SHP77 treated with DMSO at 0.1 percent for 48 hours (cell line): ENCODE measurements at regions not wholly inside any gene's neighbourhood (a gene's known extent, or its start where the extent isn't known, plus 50 kb on each side); places are given as distances from the start of the nearest gene placed in this dataset.

Source experiments
- DNase-seq: peaks from one replicate; lab custom pipeline; 2025; lab: John Stamatoyannopoulos, UW

DNA sequence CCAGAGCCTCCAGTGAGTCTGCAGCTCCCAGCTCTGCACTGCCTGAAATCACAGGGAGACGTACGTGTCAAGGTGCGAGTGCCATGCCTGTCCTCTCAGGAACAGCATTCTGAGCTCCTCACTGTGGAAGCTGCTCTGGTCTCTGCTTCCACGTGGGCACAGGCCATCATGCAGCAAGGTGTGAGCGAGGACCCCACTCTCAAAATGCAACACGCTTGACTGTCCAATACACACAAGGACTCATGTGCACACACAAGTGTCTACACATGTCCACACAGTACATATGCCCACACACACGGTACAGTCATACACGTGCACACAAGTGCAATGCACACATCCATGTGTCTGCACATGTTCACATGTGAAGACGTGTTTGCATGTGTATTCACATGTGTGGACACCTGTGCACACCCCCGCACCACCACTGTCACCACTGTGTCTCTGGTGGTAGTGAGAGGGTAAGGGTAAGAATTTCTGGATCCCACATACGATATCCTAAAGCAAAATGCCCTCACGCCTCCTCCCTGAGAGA is 260.5 kb downstream of the DLL1 start:
- DNase-seq = no peak

DNA sequence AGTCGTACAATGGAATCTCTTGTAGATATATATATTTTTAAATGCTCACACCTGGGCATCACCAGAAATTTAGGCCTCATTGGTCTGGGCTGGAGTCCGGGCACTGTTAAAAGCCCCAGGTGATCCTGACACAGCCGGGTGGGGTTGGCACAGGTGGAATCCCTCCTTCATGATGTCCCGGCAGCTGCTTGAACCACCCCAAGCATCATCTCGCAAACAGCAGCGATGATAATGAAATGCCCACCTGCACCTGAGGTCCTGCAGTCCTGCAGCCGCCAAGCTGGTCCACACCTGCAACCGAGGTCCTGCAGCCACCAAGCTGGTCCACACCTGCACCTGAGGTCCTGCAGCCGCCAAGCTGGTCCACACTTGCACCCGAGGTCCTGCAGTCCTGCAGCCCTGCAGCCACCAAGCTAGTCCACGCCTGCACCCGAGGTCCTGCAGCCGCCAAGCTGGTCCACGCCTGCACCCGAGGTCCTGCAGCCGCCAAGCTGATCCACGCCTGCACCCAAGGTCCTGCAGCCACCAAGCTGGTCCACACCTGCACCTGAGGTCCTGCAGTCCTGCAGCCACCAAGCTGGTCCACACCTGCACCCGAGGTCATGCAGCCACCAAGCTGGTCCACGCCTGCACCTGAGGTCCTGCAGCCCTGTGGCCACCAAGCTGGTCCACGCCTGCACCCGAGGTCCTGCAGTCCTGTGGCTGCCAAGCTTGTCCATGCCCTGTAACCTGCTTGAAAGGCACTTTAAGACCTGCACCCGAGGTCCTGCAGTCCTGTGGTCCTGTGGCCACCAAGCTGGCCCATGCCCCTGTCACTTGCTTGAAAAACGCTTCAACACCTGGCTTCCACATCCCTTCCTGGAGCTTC is 261.2 kb downstream of the DLL1 start:
- DNase-seq = no peak

DNA sequence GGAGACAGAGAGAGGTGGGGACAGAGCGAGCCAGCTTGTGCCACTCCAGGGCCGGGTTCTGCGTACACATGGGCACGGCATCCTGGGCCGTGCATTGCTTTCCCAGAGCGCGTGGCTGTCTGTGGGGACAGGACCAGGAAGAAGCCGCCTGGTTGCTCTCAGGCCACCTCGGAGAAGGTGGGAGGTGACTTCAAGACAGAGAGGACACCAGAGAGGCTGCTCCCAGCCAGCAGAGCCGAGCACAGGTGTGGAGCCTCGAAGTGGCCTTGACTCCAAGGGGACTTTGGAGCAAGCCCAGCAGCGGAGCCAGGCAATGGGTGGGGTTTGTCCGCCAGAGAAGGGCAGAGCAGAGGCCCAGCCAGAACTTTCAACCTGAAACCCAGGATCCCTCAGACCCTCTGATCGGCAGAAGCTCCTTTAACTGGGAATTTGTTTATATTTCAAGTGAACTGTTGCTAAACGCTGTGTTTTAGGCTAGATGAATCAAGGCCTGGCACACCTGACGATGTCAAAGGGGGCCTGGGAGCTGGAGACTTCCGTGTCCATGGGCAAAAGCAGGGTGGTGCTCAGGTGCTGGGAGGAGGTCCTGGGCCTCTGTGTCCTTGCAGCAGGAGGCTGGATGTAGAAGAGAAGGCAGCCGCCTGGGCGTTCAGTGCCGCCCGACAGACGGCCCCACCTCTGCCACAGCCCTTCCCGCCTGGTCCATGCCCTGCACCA is 262.1 kb downstream of the DLL1 start:
- no peak for DNase-seq

DNA sequence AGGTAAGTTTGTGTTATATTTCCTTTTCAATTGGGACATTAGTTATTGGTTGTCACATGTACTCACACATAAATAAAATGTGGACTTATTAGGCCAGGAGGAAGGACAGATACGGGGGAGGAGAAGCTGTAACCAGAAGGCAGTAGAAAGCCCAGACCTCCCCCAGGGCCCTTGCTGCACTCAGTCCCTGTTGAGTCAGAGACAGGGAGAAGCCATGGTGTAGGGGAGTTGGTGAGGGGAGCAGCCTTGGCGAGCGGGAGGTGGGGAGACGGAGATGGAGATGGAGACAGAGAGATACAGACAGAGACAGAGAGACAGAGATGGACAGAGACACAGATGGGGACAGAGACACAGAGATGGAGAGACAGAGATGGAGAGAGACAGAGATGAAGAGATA is 263.2 kb downstream of the DLL1 start:
- no peak for DNase-seq

DNA sequence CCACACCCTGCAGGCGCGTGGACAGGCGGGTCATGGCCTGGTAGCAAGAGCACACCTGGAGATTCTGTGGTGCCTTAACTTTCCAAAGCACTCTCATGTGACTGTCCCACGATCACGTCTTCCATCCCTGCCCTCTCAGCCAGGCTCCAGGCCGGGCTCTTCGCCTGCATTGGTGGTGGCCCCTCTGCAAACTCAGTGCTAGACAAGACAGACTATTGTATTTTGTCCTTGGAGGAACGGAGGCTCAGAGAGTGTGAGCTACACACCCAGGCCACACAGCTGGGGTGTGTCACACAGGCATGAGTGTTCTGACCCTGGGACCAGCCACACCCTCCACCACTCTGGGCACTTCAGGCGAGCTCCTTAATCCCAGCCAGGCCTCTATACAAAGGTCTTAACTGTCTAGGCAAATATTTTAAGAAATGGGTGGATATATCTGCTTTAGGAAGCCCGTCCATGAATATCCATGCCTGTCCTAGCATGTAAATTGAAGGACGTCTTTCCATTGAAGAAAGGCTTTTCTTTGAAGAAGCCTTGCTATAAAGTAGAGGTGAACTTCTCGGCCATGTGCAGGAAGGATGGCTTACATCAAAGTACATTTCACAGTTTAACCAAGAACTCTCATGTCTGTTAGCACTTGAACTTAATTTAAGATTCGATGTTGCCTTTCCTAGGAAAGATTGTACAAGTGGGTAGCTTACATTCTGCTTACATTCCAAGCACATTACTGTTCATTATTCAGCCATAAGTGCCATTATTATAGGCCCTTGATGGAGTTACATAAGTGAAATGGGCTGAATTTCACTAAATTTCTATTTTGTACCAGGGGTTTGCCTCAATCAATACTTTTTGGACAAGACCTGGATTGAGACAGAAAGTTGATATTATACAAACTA is 263.9 kb downstream of the DLL1 start:
- DNase-seq = no peak

DNA sequence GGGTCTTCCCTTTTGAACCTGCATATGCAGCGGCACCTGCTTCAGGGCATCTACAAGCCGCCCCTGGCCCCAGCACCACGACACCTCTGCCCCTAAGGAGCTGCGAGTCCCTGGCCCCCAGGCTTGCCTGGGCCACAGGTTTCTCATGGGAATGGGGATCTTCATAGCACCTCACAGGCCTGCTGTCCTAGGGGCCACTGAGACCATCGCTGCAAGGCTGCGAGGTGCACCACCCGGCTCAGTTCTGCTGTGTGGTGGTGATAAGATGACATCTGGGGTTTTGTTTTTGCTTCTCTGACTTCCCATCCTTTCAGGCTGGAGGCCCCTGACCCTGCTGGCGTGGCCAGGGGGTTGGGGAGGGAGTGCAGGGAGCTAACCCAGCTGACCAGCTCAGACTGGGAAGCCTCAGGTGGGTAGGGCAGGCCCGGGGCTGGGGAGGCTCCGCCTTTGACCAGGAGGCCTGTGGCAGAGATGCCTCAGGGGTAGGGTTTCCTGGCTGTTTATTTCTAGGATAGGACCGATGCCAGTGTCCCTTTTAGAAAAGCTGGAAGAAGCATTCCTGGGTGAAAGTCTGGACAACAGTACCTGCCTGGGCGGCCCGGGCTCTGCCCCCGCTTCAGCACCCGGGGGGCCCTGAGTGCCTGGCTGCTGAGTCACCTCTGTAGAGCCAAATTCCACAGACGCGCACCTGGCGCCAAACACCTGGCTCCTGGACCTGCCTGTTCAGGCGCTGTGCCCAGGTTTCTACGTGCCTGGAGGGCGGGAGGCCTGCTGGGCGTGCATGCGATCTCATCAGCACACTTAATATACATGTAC is 264.7 kb downstream of the DLL1 start:
- no peak for DNase-seq

DNA sequence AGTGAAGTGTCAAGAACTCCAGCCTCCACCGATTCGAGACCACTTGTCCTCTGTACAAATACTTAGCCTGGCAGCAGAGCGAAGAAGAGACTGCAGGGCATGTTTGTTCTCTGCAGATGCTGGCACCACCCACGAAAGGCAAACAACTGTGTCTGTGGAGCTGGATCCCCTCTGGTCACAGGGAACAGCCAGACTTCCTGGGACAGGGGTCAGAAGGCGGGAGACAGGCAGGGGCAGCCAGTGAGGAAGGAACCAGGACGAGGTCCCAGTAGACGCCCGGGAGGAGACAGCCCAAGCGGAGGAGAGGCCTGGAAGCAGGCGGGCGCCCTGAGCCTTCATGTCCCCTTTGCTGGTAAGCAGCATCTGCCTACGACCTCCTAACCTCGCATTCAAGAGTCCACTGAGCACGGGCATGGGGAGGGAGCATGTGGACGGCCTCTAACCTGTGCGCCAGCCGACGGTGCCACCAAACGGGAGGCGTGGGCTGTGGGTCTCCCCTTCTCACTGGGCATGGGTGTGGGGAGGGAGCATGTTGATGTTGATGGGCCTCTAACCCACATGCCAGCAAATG is 265.5 kb downstream of the DLL1 start:
- no peak for DNase-seq

DNA sequence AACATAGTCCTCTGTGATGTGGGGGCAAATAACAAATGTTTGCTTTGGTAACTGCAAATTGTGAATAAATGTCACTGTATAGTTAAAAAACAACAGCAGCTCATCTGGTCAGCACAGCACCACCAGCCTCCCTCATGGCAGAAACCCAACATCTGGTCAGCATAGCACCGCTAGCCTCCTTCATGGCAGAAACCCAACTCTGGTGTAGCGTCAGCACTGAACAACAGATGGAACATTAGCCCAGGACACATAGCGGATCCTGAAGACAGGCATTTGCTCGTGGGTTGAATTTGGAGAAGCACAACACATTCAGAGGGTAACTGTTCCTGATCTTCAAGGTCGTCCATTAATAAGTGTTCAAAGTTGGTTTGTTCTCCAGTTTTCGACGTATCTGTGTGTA is 265.9 kb downstream of the DLL1 start:
- peak; percentile 85 for DNase-seq

DNA sequence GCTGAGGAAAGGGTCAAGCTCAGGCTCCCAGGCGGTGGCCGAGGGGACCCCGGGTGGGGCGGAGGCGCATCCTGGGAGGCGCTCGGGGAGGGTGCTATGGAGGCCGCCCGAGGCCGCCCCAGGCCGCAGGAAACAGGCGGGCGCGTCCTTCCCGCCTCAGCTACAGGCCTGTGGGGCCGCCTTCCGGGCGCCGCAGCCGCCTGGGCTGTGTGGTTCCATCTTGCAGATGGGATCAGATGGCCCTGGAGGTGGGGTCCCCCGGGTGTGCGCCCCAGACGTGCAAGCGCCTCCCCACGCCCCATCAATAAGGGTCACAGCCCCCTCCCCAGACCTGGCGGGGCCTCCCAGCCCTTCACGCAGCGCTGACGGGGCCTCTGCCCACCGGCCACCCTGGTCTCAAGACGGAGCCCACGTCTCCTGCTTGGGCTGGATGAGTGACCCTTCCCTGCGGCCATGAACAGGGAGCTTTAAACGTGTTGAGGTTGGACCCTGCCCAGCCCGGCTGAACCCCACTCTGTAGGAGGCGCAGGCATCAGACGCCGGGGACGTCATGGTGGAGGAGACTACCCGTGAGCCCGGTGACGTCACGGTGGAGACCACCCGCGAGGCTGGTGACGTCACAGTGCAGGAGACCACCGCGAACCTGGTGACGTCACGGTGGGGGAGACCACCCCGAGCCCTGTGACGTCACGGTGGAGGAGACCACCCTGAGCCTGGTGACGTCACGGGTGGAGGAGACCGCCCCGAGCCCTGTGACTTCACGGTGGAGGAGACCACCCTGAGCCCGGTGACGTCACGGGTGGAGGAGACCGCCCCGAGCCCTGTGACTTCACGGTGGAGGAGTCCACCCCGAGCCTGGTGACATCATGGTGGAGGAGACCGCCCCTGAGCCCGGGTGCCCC is 267.0 kb downstream of the DLL1 start:
- no peak for DNase-seq

DNA sequence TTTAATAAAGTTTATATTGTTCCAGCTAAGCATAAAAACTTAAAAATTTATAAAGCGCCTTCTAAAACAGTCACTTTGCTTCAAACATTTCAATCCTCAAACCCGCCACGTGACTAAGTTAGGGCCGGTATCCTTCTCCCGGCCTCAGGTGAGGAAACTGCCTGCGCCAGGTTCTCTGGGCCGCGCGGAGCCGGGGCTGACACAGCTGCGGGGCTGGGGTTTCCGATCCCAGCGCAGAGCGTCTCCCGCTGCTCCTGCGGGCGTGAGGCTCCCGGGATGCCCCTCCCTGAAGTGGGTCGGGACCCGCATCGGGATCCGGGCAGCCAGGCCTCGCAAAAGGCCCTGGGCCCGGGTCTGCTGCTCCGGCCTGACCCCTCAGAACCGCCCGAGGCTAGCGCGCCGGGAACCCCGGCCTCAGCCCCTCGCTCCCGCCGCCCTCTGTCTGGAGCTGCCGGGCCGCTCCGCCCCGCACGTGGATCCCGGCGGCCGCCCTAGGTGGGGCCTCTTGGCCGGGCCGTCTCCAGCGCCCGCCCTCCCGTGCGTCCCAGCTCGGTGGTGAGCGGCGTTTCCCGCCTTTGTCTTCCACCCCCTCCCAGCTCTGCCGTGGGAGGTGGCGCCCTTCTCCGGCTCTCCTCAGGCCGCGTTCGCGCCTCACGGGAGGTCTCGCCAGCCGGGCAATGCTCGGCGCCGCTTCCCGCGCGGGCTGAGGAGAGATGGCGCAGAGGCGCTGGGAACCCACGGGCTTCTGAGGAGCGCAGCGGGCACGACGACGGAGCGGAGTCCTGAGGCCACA is 267.9 kb downstream of the DLL1 start:
- no peak for DNase-seq

DNA sequence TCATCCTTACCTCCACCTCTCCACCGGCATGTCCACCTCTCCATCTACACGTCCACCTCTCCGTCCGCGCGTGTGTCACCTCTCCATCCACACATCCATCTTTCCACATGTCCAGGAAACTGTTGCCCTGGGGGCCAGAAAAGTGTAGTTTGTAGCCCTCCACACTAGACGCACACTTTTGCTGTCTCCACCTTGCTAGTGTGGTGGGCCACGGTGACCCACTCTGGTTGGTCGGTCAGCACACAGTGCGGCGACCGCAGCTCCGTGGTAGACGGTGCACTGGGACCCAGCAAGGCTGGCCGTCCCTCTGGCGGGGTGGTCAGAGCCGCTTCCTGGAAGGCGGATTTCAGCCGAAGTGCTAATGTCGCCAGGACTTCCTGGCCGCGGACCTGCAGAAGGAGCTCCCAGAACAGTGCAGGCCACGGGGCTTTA is 268.6 kb downstream of the DLL1 start:
- DNase-seq = no peak

DNA sequence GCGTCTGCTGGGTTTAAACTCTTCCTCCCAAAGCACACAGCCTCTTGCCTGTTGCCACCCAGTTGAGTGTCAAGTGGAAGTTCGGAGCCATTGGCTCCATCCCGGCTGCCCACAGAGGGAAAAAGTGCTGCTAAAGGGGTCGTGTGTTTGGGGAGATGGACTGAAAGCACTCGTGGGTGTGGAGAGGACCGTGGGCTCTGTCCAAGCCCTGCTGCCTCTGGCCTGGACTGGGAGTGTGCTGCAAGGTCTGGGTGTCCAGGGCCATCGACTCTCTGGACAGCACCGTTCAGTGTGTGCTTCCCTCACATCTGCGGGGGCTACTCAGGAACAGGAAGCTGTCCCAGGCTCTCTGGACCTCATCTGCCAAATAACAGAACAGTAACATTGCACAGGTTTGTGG is 269.3 kb downstream of the DLL1 start:
- DNase-seq = no peak

DNA sequence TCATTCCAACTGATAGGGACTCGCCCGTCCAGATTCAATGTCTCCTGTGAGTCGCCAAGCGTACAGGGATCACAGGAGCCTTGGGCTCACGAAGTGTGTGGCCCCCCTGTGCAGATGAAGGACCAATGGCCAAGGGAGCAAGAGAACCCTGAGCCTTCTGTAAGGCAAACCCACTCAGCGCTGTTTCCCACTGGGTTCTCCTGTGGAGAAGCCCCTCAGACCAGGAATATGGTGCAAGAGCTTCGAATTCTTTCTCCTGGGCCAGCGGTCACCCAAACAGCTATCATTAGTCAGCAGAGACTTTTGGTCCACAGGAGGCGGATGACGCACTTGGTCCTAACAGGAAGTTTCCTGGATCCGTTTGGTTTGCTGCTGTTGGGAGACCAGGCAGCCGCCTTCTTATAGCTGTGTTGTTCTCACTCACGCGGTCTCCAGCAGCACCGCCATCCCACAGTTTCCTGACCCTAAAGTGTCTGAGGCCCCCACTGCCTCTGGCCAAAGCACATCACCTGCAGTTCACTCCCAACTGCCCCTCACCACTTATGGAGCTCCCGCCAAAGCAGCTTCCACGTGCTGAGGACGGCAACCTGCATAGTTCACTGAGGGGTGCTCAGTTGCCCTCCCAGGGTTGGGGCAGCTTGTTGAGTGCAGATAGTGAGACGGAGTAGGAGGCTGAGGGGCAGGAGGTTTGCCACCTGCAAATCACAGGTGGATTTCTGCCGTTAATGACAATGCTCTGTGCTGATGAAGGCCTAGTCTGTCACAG is 268.6 kb downstream of the ERMARD start:
- DNase-seq = no peak

DNA sequence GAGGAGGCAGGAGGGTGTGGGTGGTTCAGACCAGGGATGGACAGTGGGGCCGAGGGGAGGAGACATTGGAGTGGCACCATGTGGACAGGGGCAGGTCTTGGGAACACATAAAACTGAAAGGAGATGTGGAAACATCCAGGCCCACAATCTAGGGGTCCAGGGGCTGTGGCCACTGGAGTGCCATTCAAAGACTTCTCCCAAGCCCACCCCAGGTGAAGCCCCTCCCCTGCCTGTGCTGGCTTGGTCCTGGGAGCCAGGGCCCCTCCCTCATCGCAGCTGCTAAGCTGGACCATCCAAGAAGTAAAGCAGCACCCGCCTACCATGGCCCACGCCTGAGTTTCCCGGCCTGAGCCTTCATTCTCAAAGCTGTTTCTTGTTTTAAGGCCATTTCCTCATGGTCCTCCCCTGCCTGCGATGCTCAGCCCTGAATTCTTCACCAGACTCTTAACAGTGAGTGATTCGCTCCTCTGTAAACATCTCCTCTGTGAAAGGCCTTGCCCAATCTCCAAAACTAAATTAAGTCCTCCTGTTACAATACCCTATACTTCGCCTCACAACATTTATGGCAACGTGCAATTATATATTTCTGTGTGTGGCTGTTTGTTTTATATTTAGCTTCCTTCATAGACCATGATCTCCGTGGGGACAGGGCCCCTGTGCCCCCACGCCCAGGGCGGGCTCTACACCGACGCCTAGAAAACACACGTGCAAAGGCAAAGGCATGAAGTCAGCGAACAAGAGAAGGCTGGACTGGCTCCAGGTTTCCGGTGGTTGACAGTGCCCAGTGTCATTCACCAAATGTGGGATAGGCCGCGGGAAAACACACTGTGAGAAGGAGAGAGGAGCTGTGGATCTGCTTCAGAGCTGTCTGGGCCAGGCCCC is 267.8 kb downstream of the ERMARD start:
- no peak for DNase-seq

DNA sequence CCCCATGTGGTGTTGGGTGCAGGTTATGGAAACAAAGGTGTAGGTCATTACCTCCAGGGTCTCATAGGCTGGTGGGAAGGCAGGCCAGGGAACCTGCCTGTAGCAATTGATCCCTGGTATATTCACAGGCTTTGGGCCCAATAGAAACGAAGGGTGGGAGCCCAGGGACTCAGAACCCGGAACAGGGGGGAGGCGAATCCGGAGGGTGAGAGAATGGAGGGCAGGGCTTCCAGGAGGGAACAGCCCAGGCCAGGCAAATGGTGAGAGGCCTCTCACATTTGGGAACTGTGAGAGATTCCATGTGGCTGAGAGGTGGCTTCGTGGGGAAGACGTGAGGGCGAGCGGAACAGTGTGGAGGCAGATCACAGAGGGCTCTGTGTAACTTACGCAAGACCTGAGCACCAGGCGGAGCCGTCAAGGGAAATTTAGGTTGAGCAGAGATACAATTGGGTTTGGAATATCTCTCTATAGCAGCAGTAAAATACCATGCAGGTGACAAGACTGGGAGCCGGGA is 267.1 kb downstream of the ERMARD start:
- no peak for DNase-seq

DNA sequence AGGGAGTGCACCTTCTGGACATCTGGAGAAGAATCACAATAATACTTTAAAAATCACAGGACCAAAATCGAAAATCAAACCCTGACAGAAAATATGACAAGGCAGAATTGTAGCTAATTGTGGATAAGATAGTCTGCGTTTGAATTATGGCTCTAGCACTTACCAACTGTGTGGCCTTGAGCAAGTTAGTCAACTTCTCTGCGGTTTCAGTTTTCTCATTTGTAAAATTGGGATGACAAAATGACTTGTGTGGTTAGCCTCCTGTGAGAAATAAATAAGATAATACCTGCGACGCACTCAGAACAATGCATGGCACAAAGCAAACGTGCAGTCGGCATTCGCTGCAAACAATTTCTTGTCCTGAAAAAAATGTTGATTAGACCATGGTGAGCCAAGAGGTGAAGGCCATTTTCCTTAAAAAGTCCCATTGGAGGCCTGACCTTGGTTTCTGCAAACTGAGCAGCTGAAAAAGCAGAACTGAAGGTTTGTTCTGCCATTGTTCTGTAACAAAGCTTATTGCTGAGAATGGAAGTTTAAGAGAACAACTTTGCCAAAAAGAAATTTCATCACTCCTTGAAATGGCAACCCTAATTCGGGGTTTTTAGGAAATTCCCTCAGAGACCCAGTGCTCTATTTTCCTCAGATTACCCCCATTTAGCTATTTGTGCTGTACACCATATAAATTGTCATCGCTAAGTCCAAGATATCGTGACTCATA is 266.3 kb downstream of the ERMARD start:
- DNase-seq = no peak
